ENCODE measurements at regions not wholly inside any gene's neighbourhood (a gene's known extent, or its start where the extent isn't known, plus 50 kb on each side); places are given as distances from the start of the nearest gene placed in this dataset.

GRCh38 chr2:128626760-128627511 is 308.3 kb upstream of the HS6ST1 start:
- Histone ChIP-seq H3K9me3 (ENCODE audit: control insufficient read depth, low read length) (no peaks in the 10 kb centered on the region), H3K27me3 (ENCODE audit: control insufficient read depth, insufficient read depth, low read length) (no peaks in the 10 kb centered on the region), H2AFZ (no peak overlapping the region), H3K4me3 (ENCODE audit: low read depth, low read length) (no peak overlapping the region), H3K4me2 (ENCODE audit: low read length) (no peak overlapping the region), H3K4me1 (peaks cover 17% of the 10 kb centered on the region), H3K79me2 (no peaks in the 10 kb centered on the region), H3K9ac (no peak overlapping the region), H3K27ac (no peak overlapping the region), H3K36me3 (ENCODE audit: control insufficient read depth, insufficient read depth, low read length) (no peaks in the 10 kb centered on the region)
- TF ChIP-seq CTCF (IDR thresholded peaks at IDR 0.05) = no peak

- Histone ChIP-seq H3K36me3 (ENCODE audit: control insufficient read depth, insufficient read depth, low read length) (no peaks in the 10 kb centered on the region), H3K9ac (no peak overlapping the region), H3K4me2 (ENCODE audit: low read length) (no peak overlapping the region), H3K27me3 (ENCODE audit: control insufficient read depth, insufficient read depth, low read length) (no peaks in the 10 kb centered on the region), H3K27ac (no peak overlapping the region), H3K9me3 (ENCODE audit: control insufficient read depth, low read length) (no peaks in the 10 kb centered on the region), H3K4me1 (peaks cover 14% of the 10 kb centered on the region), H2AFZ (no peak overlapping the region), H3K4me3 (ENCODE audit: low read depth, low read length) (no peak overlapping the region), H3K79me2 (no peaks in the 10 kb centered on the region)
- TF ChIP-seq CTCF (IDR thresholded peaks at IDR 0.05) = no peak
Observed at GRCh38 chr2:128628206-128628605, 309.5 kb upstream of the HS6ST1 start.

- Histone ChIP-seq H3K4me1 (peaks cover 9% of the 10 kb centered on the region), H3K9ac (no peak overlapping the region), H3K79me2 (no peaks in the 10 kb centered on the region), H3K27me3 (ENCODE audit: control insufficient read depth, insufficient read depth, low read length) (no peaks in the 10 kb centered on the region), H3K4me2 (ENCODE audit: low read length) (no peak overlapping the region), H3K9me3 (ENCODE audit: control insufficient read depth, low read length) (no peaks in the 10 kb centered on the region), H3K36me3 (ENCODE audit: control insufficient read depth, insufficient read depth, low read length) (no peaks in the 10 kb centered on the region), H3K27ac (no peak overlapping the region), H2AFZ (no peak overlapping the region), H3K4me3 (ENCODE audit: low read depth, low read length) (no peak overlapping the region)
- no peak for TF ChIP-seq CTCF (IDR thresholded peaks at IDR 0.05)
Observed at GRCh38 chr2:128628996-128629395, 310.3 kb upstream of the HS6ST1 start.

- H3K27me3 ChIP-seq (ENCODE audit: control insufficient read depth, insufficient read depth, low read length) = no peaks in the 10 kb centered on the region
Observed at GRCh38 chr2:128630974-128631697, 312.5 kb upstream of the HS6ST1 start.

More at GRCh38 chr2:128630974-128631697, 312.5 kb upstream of the HS6ST1 start:
- H3K27ac ChIP-seq = no peak overlapping the region
- H3K4me3 ChIP-seq (ENCODE audit: low read depth, low read length) = no peak overlapping the region
- no peak overlapping the region for H2AFZ ChIP-seq
- no peak for TF ChIP-seq CTCF (IDR thresholded peaks at IDR 0.05)
- no peaks in the 10 kb centered on the region for H3K79me2 ChIP-seq
- no peaks in the 10 kb centered on the region for H3K9me3 ChIP-seq (ENCODE audit: control insufficient read depth, low read length)
- no peak overlapping the region for H3K9ac ChIP-seq
- H3K4me1 ChIP-seq = no peaks in the 10 kb centered on the region
- H3K36me3 ChIP-seq (ENCODE audit: control insufficient read depth, insufficient read depth, low read length) = no peaks in the 10 kb centered on the region
- H3K4me2 ChIP-seq (ENCODE audit: low read length) = no peak overlapping the region

Data from parathyroid adenoma (tissue), 2 donors.